Upper lobe of left lung (tissue), 4 donors: ENCODE measurements at regions not wholly inside any gene's neighbourhood (a gene's known extent, or its start where the extent isn't known, plus 50 kb on each side); places are given as distances from the start of the nearest gene placed in this dataset.

Experiments
- CTCF ChIP-seq, 6 experiments: fragments of 450-650 bp in 4 of 6; fragments of 200-600 bp in 2 of 6; sonication (generic) in 2 of 6; IDR thresholded peaks; one replicate each; pipeline ENCODE4 v1.5.1; 2016 to 2019; ENCODE audit warnings: antibody characterized with exemption in 6 of 6
- POLR2AphosphoS5 ChIP-seq, 2 donors: sonication (generic); formaldehyde crosslinking; IDR thresholded peaks; one replicate each; pipeline ENCODE4 v1.5.1; 2017; ENCODE audit warnings: antibody characterized with exemption in 2 of 2

- TF ChIP-seq CTCF (IDR thresholded peaks at IDR 0.05), result no peak
- TF ChIP-seq POLR2AphosphoS5 (IDR thresholded peaks at IDR 0.05), result no peak
These were observed 67.8 kb upstream of the IGF1R start for GRCh38 chr15:98580572-98580971.
